ENCODE measurements at regions not wholly inside any gene's neighbourhood (a gene's known extent, or its start where the extent isn't known, plus 50 kb on each side); places are given as distances from the start of the nearest gene placed in this dataset.

GRCh38 chr2:234845602-234846590, 105.9 kb upstream of the SH3BP4 start:
- TF ChIP-seq, protein P1, sequence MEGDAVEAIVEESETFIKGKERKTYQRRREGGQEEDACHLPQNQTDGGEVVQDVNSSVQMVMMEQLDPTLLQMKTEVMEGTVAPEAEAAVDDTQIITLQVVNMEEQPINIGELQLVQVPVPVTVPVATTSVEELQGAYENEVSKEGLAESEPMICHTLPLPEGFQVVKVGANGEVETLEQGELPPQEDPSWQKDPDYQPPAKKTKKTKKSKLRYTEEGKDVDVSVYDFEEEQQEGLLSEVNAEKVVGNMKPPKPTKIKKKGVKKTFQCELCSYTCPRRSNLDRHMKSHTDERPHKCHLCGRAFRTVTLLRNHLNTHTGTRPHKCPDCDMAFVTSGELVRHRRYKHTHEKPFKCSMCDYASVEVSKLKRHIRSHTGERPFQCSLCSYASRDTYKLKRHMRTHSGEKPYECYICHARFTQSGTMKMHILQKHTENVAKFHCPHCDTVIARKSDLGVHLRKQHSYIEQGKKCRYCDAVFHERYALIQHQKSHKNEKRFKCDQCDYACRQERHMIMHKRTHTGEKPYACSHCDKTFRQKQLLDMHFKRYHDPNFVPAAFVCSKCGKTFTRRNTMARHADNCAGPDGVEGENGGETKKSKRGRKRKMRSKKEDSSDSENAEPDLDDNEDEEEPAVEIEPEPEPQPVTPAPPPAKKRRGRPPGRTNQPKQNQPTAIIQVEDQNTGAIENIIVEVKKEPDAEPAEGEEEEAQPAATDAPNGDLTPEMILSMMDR (IDR thresholded peaks at IDR 0.05): no peak
- TF ChIP-seq POLR2A (IDR thresholded peaks at IDR 0.05): no peak
